ENCODE measurements at regions not wholly inside any gene's neighbourhood (a gene's known extent, or its start where the extent isn't known, plus 50 kb on each side); places are given as distances from the start of the nearest gene placed in this dataset.

GRCh38 chr2:67479261-67479660 lies 82.1 kb downstream of the ETAA1 start:
- peak; percentile 53 for DNase-seq (ENCODE audit: low read depth)
- no peak for TF ChIP-seq CTCF (IDR thresholded peaks at IDR 0.05; ENCODE audit: low read length, missing control alignments)
- no peak overlapping the region for H3K4me3 ChIP-seq (replicated peaks; ENCODE audit: low read depth, low read length)

- TF ChIP-seq CTCF (IDR thresholded peaks at IDR 0.05; ENCODE audit: low read length, missing control alignments), result no peak
- DNase-seq (ENCODE audit: low read depth), result peak; percentile 51
- H3K4me3 ChIP-seq (replicated peaks; ENCODE audit: low read depth, low read length), result no peak overlapping the region
Measured at GRCh38 chr2:67485431-67485830, 88.3 kb downstream of the ETAA1 start.

GRCh38 chr2:67486041-67486796 lies 89.1 kb downstream of the ETAA1 start:
- no peak overlapping the region for H3K4me3 ChIP-seq (replicated peaks; ENCODE audit: low read depth, low read length)
- DNase-seq (ENCODE audit: low read depth), result peak; percentile 56
- no peak for TF ChIP-seq CTCF (IDR thresholded peaks at IDR 0.05; ENCODE audit: low read length, missing control alignments)

GRCh38 chr2:67487993-67488392 lies 90.9 kb downstream of the ETAA1 start:
- no peak for TF ChIP-seq CTCF (IDR thresholded peaks at IDR 0.05; ENCODE audit: low read length, missing control alignments)
- H3K4me3 ChIP-seq (replicated peaks; ENCODE audit: low read depth, low read length), result no peak overlapping the region
- DNase-seq (ENCODE audit: low read depth), result no peak

GRCh38 chr2:67489396-67489795 lies 92.3 kb downstream of the ETAA1 start:
- no peak overlapping the region for H3K4me3 ChIP-seq (replicated peaks; ENCODE audit: low read depth, low read length)
- no peak for TF ChIP-seq CTCF (IDR thresholded peaks at IDR 0.05; ENCODE audit: low read length, missing control alignments)
- no peak for DNase-seq (ENCODE audit: low read depth)

- DNase-seq (ENCODE audit: low read depth), result peak; percentile 57
- H3K4me3 ChIP-seq (replicated peaks; ENCODE audit: low read depth, low read length), result no peak overlapping the region
- no peak for TF ChIP-seq CTCF (IDR thresholded peaks at IDR 0.05; ENCODE audit: low read length, missing control alignments)
Measured at GRCh38 chr2:67498931-67499330, 101.8 kb downstream of the ETAA1 start.

GRCh38 chr2:67499989-67500388 lies 102.9 kb downstream of the ETAA1 start:
- no peak for DNase-seq (ENCODE audit: low read depth)
- TF ChIP-seq CTCF (IDR thresholded peaks at IDR 0.05; ENCODE audit: low read length, missing control alignments), result no peak
- no peak overlapping the region for H3K4me3 ChIP-seq (replicated peaks; ENCODE audit: low read depth, low read length)
